Tibial nerve (tissue), 4 donors: ENCODE measurements at regions not wholly inside any gene's neighbourhood (a gene's known extent, or its start where the extent isn't known, plus 50 kb on each side); places are given as distances from the start of the nearest gene placed in this dataset.
"Not testable (repeated sequence)": the region's sequence is repeated elsewhere in the genome, so short reads cannot be mapped to it uniquely, and the experiment has no call there.

Experiments used
- DNase-seq, 2 donors: peaks; one replicate each; pipeline ENCODE4 v3.0.0-alpha.2; 2019; ENCODE audit warnings: low spot score in 2 of 2
- H3K27ac ChIP-seq, 4 donors: fragments of 200-600 bp; sonication (generic) in 3 of 4; one replicate each; pipeline ENCODE4 v1.5.1; 2017 to 2019; ENCODE audit warnings: mild to moderate bottlenecking in 1 of 4
- H3K27me3 ChIP-seq, 2 donors: fragments of 200-600 bp; sonication (generic) in 1 of 2; one replicate each; pipeline versions ENCODE4 v1.5.1 to v1.6.0; 2017 to 2019
- H3K36me3 ChIP-seq, 3 donors: fragments of 200-600 bp; sonication (generic); one replicate each; pipeline ENCODE4 v1.5.1; 2018 to 2019
- H3K4me1 ChIP-seq, 4 donors: fragments of 200-600 bp; sonication (generic) in 3 of 4; one replicate each; pipeline ENCODE4 v1.5.1; 2017 to 2019
- H3K4me3 ChIP-seq, 4 donors: fragments of 200-600 bp; sonication (generic) in 3 of 4; one replicate each; pipeline ENCODE4 v1.5.1; 2017 to 2019; ENCODE audit warnings: mild to moderate bottlenecking in 1 of 4, moderate library complexity in 1 of 4
- H3K9me3 ChIP-seq, 4 donors: fragments of 200-600 bp; sonication (generic) in 3 of 4; one replicate each; pipeline ENCODE4 v1.5.1; 2017 to 2019
- EP300 ChIP-seq, 2 donors: sonication (generic); formaldehyde crosslinking; IDR thresholded peaks; one replicate each; pipeline ENCODE4 v1.6.1; 2017; ENCODE audit warnings: antibody characterized with exemption in 2 of 2, mild to moderate bottlenecking in 1 of 2
- POLR2A ChIP-seq, 2 donors: fragments of 450-650 bp; IDR thresholded peaks; one replicate each; pipeline ENCODE4 v1.6.1; 2017; ENCODE audit warnings: antibody characterized with exemption in 2 of 2, mild to moderate bottlenecking in 2 of 2, moderate library complexity in 2 of 2
- WGBS, 2 donors: methylation state at CpG; one replicate each; pipeline ENCODE4 v1.1.5; 2018; 5-methylcytosine and 5-hydroxymethylcytosine counted together
- TF ChIP-seq, protein P1 (sequence below), 5 experiments: fragments of 200-600 bp in 3 of 5; fragments of 450-650 bp in 2 of 5; sonication (generic) in 3 of 5; IDR thresholded peaks; one replicate each; pipeline ENCODE4 v1.5.1; 2016 to 2019; ENCODE audit warnings: antibody characterized with exemption in 5 of 5, mild to moderate bottlenecking in 3 of 5, moderate library complexity in 2 of 5

DNA sequence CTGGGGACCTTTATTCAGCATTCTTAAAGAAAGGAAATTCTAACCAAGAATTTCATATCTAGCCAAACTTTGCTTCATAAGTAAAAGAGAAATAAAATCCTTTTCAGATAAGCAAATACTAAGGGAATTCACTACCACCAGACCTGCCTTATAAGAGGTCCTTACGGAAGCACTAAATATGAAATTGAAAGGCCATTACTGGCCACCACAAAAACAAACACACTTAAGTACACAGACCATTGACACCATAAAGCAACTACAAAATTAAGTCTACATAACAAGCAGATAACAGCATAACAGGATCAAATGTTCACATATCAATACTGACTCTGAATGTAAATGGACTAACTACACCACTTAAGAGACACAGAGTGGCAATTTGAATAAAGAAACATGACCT lies 361.4 kb upstream of the POU5F2 start:
- WGBS, 2 donors, result 78 to 79% methylated on average over 1 of the region's 1 CpG
- TF ChIP-seq, protein P1, sequence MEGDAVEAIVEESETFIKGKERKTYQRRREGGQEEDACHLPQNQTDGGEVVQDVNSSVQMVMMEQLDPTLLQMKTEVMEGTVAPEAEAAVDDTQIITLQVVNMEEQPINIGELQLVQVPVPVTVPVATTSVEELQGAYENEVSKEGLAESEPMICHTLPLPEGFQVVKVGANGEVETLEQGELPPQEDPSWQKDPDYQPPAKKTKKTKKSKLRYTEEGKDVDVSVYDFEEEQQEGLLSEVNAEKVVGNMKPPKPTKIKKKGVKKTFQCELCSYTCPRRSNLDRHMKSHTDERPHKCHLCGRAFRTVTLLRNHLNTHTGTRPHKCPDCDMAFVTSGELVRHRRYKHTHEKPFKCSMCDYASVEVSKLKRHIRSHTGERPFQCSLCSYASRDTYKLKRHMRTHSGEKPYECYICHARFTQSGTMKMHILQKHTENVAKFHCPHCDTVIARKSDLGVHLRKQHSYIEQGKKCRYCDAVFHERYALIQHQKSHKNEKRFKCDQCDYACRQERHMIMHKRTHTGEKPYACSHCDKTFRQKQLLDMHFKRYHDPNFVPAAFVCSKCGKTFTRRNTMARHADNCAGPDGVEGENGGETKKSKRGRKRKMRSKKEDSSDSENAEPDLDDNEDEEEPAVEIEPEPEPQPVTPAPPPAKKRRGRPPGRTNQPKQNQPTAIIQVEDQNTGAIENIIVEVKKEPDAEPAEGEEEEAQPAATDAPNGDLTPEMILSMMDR (IDR thresholded peaks at IDR 0.05), result no peak
- TF ChIP-seq EP300 (IDR thresholded peaks at IDR 0.05) (no peak), POLR2A (IDR thresholded peaks at IDR 0.05) (no peak)

DNA sequence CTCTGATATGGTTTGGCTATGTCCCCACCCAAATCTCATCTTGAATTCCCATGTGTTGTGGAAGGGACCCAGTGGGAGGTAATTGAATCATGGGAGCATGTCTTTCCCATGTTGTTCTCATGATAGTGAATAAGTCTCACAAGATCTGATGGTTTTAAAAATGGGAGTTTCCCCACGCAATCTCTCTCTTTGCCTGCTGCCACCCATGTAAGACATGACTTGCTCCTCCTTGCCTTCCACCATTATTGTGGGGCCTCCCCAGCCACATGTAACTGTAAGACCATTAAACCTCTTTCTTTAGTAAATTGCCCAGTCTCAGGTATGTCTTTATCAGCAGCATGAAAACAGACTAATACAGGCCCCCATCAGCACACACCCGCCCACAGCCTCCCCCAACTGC lies 356.0 kb upstream of the POU5F2 start:
- H3K4me1 ChIP-seq, H3K27ac ChIP-seq, H3K36me3 ChIP-seq, DNase-seq, H3K9me3 ChIP-seq, H3K27me3 ChIP-seq, H3K4me3 ChIP-seq: not testable (repeated sequence)
- 98 to 100% methylated on average over 2 of the region's 2 CpGs for WGBS, 2 donors

More for the DNA sequence above, 361.4 kb upstream of the POU5F2 start:
- no peaks in the 10 kb centered on the region for H3K4me1 ChIP-seq
- H3K4me3 ChIP-seq, result no peak overlapping the region
- H3K27ac ChIP-seq, result no peak overlapping the region
- H3K36me3 ChIP-seq, result no peaks in the 10 kb centered on the region
- DNase-seq, result no peak
- no peaks in the 10 kb centered on the region for H3K27me3 ChIP-seq
- H3K9me3 ChIP-seq, result peaks cover 0 to 22% (median 3%) of the 10 kb centered on the region in 4 donors

DNA sequence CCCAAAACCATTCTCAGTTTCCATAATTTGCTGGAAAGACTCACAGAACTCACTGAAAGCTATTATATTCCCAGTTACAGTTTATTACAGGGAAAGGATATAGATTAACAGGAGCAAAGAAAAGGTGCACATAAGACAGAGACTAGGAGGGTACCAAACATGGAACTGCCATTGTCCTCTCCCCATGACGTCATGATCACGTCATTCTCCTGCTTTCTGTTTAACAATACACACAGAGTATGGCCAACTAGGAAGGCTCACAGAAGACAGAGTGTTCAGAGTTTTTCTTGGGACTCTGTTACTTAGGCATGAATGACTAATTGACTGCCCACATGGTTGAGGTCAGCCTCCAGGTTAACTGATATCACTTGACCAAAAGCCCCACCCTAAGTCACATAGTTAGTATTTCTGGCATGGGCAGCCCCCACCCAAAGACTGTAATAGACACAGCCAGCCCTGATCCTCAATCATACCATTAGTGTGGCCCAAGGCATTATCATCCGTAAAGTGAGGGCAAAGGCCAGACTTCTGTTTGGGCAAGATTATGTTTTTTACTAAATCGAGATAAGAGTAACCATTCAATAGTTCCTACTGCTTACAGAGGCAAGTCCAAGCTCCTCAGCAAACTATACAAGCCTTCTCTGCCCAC lies 353.5 kb upstream of the POU5F2 start:
- no peak for DNase-seq
- no peaks in the 10 kb centered on the region for H3K36me3 ChIP-seq
- WGBS, 2 donors, result 70 to 71% methylated on average over 4 of the region's 4 CpGs
- no peak overlapping the region for H3K4me3 ChIP-seq
- peaks cover 0 to 3% (median 0%) of the 10 kb centered on the region in 4 donors for H3K4me1 ChIP-seq
- H3K9me3 ChIP-seq, result peaks cover 0 to 8% (median 0%) of the 10 kb centered on the region in 4 donors
- TF ChIP-seq, protein P1 (IDR thresholded peaks at IDR 0.05), result no peak
- no peak overlapping the region for H3K27ac ChIP-seq
- no peaks in the 10 kb centered on the region for H3K27me3 ChIP-seq

DNA sequence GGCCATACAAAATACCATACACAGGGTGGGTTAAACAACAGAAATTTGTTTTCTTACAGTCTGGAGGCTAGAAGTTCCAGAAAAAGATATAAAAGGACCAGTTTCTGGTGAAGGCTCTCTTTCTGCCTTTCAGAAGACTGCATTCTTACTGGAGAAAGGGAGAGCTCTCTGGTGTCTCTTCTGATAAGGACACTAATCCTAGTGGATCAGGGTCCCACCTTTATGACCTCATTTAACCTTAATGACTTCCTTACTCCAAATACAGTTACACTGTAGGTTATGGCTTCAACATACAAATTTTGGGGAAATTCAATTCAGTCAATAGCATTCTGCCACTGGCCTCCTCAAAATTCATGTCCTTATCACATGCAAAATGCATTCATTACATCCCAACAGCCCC lies 351.9 kb upstream of the POU5F2 start:
- no peaks in the 10 kb centered on the region for H3K27me3 ChIP-seq
- H3K4me1 ChIP-seq, result peaks cover 0 to 3% (median 0%) of the 10 kb centered on the region in 4 donors
- no peak for DNase-seq
- peaks cover 0 to 8% (median 0%) of the 10 kb centered on the region in 4 donors for H3K9me3 ChIP-seq
- no peak overlapping the region for H3K4me3 ChIP-seq
- TF ChIP-seq, protein P1 (IDR thresholded peaks at IDR 0.05), result no peak
- TF ChIP-seq EP300 (IDR thresholded peaks at IDR 0.05) (no peak), POLR2A (IDR thresholded peaks at IDR 0.05) (no peak)
- H3K27ac ChIP-seq, result no peak overlapping the region
- no peaks in the 10 kb centered on the region for H3K36me3 ChIP-seq

DNA sequence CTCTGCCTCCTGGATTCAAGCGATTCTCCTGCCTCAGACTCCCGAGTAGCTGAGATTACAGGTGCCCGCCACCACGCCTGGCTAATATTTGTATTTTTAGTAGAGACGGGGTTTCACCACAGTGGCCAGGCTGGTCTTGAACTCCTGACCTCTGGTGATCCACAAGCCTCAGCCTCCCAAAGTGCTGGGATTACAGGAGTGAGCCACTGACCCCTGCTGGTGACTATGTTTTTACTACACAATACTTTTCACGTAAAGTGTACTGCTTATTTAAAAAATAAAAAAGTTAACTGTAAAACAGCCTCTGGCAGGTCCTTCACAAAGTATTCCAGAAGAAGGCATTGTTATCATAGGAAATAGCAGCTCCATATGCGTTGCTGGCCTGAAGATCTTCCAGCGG lies 345.2 kb upstream of the POU5F2 start:
- not testable (repeated sequence) for H3K4me1 ChIP-seq

DNA sequence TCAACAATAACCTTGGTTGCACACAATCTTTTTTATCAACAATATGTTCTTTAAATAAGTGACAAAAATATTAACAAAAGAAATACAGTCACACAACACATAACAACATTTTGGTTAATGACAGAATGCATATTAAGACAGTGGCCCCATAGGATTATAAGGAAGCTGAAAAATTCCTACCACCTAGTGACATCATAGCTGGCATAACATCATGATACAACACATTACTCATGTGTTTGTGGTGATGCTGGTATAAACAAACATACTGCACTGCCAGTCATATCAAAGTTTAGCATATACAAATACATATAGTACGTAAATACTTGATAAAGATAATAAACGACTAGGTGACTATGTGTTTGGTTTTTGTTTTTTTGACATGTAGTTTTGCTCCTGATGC lies 344.8 kb upstream of the POU5F2 start:
- no peak for DNase-seq
- TF ChIP-seq EP300 (IDR thresholded peaks at IDR 0.05) (no peak), POLR2A (IDR thresholded peaks at IDR 0.05) (no peak)
- TF ChIP-seq, protein P1 (IDR thresholded peaks at IDR 0.05), result no peak
- Histone ChIP-seq H3K4me3 (no peak overlapping the region), H3K27me3 (no peaks in the 10 kb centered on the region), H3K36me3 (peaks cover 0 to 6% (median 0%) of the 10 kb centered on the region in 3 donors), H3K4me1 (no peaks in the 10 kb centered on the region), H3K27ac (no peak overlapping the region), H3K9me3 (no peaks in the 10 kb centered on the region)
- 93 to 100% methylated on average over 2 of the region's 2 CpGs for WGBS, 2 donors

More for the DNA sequence above, 345.2 kb upstream of the POU5F2 start:
- H3K36me3 ChIP-seq, DNase-seq, H3K27me3 ChIP-seq, H3K4me3 ChIP-seq, H3K9me3 ChIP-seq, H3K27ac ChIP-seq: not testable (repeated sequence)
- WGBS, 2 donors, result 90 to 92% methylated on average over 8 of the region's 8 CpGs
